DND-41 (cell line): ENCODE measurements at regions not wholly inside any gene's neighbourhood (a gene's known extent, or its start where the extent isn't known, plus 50 kb on each side); places are given as distances from the start of the nearest gene placed in this dataset.

Experiments used
- EZH2 ChIP-seq: IDR thresholded peaks from 3 replicates; pipeline ENCODE4 v1.6.1; 2012; ENCODE audit warnings: borderline replicate concordance, low read depth, mild to moderate bottlenecking, moderate library complexity, low read length, inconsistent platforms; ENCODE audit not compliant: severe bottlenecking
- TF ChIP-seq, protein P1 (sequence below): IDR thresholded peaks from 2 replicates; pipeline ENCODE4 v1.5.1; 2012; ENCODE audit warnings: borderline replicate concordance, low read length, moderate library complexity, mild to moderate bottlenecking; ENCODE audit not compliant: poor library complexity, severe bottlenecking; ENCODE audit errors: extremely low read depth

DNA sequence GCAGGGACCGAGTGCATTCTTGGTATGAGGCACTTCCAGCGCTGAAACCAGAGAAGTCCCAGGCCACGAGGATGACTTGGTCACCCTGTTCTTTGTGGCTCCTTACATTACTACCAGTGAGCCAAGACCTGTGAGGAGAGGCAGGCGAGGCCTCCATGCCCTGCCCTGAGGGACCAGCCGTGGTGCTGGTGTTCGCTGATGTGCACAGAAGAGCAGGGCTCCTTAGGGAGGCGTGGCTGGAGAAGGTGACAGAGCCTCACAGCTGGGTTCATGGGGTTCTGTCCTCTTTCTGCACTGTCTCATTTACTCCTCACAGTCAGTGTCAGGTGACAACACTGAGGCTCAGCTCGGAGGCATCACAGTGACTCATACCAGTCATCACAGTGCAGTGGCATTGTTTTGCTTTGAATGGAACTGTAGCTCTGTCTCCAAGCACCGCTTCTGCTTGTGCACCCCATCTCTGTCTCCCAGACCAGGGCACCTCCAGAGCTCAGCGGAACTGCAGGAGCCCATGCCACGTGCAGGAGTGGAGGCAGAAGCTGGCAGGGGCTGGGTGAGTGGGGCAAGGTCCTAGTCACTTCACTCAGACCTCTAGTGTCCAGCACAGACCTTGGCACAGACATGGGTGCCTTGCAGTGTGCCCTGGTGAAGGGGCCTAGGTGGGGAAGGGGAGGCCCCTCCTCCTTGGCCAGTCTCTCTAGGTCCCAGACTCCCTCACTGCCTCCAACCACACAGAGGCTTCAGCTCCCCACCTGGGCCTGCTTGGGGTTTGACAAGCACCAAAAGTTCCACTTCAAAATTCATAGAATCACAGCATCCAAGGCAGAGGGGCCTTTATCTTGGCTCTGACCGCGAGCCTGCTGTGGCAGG is 310.9 kb downstream of the MATN1 start:
- TF ChIP-seq, protein P1, sequence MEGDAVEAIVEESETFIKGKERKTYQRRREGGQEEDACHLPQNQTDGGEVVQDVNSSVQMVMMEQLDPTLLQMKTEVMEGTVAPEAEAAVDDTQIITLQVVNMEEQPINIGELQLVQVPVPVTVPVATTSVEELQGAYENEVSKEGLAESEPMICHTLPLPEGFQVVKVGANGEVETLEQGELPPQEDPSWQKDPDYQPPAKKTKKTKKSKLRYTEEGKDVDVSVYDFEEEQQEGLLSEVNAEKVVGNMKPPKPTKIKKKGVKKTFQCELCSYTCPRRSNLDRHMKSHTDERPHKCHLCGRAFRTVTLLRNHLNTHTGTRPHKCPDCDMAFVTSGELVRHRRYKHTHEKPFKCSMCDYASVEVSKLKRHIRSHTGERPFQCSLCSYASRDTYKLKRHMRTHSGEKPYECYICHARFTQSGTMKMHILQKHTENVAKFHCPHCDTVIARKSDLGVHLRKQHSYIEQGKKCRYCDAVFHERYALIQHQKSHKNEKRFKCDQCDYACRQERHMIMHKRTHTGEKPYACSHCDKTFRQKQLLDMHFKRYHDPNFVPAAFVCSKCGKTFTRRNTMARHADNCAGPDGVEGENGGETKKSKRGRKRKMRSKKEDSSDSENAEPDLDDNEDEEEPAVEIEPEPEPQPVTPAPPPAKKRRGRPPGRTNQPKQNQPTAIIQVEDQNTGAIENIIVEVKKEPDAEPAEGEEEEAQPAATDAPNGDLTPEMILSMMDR = no peak
- TF ChIP-seq EZH2 = no peak
